ENCODE measurements at regions not wholly inside any gene's neighbourhood (a gene's known extent, or its start where the extent isn't known, plus 50 kb on each side); places are given as distances from the start of the nearest gene placed in this dataset.

DNA sequence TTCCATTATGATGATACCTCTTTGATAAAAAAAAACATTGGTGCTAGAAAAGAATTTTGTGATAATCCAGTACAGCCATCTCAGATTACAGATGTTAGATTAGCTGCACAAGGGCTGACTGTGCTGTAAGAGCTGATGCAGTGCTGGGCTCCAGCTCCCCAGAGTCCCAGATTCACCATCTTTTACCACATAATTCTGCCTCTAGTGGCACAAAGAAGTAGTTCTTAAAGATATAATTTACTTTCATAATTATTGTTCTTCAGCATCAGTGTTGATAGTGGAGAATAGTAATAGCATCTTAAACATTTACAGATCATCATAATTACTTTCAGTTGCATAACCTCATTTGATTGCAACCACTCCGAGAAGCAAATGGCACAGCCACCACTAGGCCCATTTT is 262.1 kb downstream of the BRINP2 start:
- ChIA-PET POLR2A (ENCODE audit: unreplicated experiment) (no interaction called here), CTCF (no interaction called here)
- Histone ChIP-seq H3K4me2 (no peak overlapping the region), H3K36me3 (ENCODE audit: low read depth) (no peaks in the 10 kb centered on the region), H3K9me3 (ENCODE audit: insufficient read depth, low read depth) (no peaks in the 10 kb centered on the region), H2AFZ (no peak overlapping the region), H3K27ac (no peak overlapping the region), H3K27me3 (ENCODE audit: insufficient read depth, low read depth) (no peaks in the 10 kb centered on the region), H3K9me2 (ENCODE audit: insufficient read depth) (no peaks in the 10 kb centered on the region), H3K79me2 (ENCODE audit: low read depth) (no peaks in the 10 kb centered on the region), H3F3A (ENCODE audit: insufficient read depth, low read depth) (no peaks in the 10 kb centered on the region), H3K4me1 (replicated peaks; ENCODE audit: insufficient read depth) (no peaks in the 10 kb centered on the region), H4K20me1 (ENCODE audit: insufficient read depth) (no peaks in the 10 kb centered on the region), H3K4me3 (no peak overlapping the region)
- TF ChIP-seq, protein P1, sequence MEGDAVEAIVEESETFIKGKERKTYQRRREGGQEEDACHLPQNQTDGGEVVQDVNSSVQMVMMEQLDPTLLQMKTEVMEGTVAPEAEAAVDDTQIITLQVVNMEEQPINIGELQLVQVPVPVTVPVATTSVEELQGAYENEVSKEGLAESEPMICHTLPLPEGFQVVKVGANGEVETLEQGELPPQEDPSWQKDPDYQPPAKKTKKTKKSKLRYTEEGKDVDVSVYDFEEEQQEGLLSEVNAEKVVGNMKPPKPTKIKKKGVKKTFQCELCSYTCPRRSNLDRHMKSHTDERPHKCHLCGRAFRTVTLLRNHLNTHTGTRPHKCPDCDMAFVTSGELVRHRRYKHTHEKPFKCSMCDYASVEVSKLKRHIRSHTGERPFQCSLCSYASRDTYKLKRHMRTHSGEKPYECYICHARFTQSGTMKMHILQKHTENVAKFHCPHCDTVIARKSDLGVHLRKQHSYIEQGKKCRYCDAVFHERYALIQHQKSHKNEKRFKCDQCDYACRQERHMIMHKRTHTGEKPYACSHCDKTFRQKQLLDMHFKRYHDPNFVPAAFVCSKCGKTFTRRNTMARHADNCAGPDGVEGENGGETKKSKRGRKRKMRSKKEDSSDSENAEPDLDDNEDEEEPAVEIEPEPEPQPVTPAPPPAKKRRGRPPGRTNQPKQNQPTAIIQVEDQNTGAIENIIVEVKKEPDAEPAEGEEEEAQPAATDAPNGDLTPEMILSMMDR (conservative IDR thresholded peaks at IDR 0.05) = peak; percentile 60
- no peak for TF ChIP-seq EZH2 (IDR thresholded peaks at IDR 0.05; ENCODE audit: low read depth)
- intact Hi-C loops (cut with micrococcal nuclease; ENCODE audit: unreplicated experiment) = no loop called here
- BruUV-seq (replicated peaks) = no TSS peak
- DNase-seq = no peak

DNA sequence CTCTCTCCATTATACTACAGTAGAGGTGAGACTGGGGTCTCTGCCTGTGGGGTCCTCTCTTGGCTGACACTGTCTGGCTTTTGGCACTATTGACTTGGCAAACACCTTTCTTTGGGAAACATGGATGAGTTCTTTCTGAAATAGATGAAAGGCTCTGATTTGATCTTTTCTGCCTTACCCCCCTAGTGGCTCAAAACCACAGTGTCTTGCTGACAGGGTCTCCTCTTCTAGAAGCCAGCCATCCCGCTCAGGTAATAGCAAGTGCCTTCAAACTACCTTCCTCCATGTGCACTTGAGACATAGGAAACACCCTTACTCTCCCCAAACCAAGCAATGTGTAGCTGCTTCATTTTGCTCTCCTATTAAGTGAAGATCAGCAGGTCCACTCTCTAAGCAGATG is 260.4 kb downstream of the BRINP2 start:
- intact Hi-C loops (cut with micrococcal nuclease; ENCODE audit: unreplicated experiment) = no loop called here
- Histone ChIP-seq H3K4me3 (no peak overlapping the region), H3K79me2 (ENCODE audit: low read depth) (no peaks in the 10 kb centered on the region), H4K20me1 (ENCODE audit: insufficient read depth) (no peaks in the 10 kb centered on the region), H3K27me3 (ENCODE audit: insufficient read depth, low read depth) (no peaks in the 10 kb centered on the region), H3K27ac (no peak overlapping the region), H3K9me3 (ENCODE audit: insufficient read depth, low read depth) (no peaks in the 10 kb centered on the region), H3K4me2 (no peak overlapping the region), H3K4me1 (replicated peaks; ENCODE audit: insufficient read depth) (no peaks in the 10 kb centered on the region), H2AFZ (no peak overlapping the region), H3K9me2 (ENCODE audit: insufficient read depth) (no peaks in the 10 kb centered on the region), H3K36me3 (ENCODE audit: low read depth) (no peaks in the 10 kb centered on the region), H3F3A (ENCODE audit: insufficient read depth, low read depth) (no peaks in the 10 kb centered on the region)
- ChIA-PET POLR2A (ENCODE audit: unreplicated experiment) (interaction anchor here (0.6 kb wide), 1 partner anchor 186 kb away, joined by 9 read pairs; no protein-coding TSS in a partner anchor), CTCF (no interaction called here)
- BruUV-seq (replicated peaks) = no TSS peak
- no peak for TF ChIP-seq EZH2 (IDR thresholded peaks at IDR 0.05; ENCODE audit: low read depth)
- TF ChIP-seq, protein P1 (conservative IDR thresholded peaks at IDR 0.05) = no peak
- no peak for DNase-seq

DNA sequence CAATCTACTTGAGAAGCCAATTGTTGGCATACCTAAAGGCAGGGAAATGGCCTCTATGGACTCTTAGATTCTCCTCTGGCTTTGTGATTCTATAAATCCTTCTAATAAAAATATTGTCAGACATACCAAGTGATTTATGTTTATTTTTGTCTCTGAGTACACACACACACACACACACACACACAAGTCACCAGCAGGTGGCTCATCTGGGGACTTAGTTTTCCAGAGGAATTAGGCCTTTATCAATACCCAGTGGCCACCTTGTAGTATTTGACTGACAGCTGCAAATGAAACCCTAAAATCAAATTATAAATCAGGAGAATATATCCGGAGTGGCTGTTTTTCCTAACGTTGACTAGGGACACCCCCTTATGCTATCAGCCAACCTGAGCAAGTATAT is 258.5 kb downstream of the BRINP2 start:
- no peak overlapping the region for H3K27ac ChIP-seq
- DNase-seq = no peak
- H4K20me1 ChIP-seq (ENCODE audit: insufficient read depth) = no peaks in the 10 kb centered on the region
- no peaks in the 10 kb centered on the region for H3K27me3 ChIP-seq (ENCODE audit: insufficient read depth, low read depth)
- no TSS peak for BruUV-seq (replicated peaks)
- TF ChIP-seq, protein P1 (conservative IDR thresholded peaks at IDR 0.05) = no peak
- TF ChIP-seq EZH2 (IDR thresholded peaks at IDR 0.05; ENCODE audit: low read depth) = no peak
- H3K4me3 ChIP-seq = no peak overlapping the region
- POLR2A ChIA-PET (ENCODE audit: unreplicated experiment) = no interaction called here
- no peaks in the 10 kb centered on the region for H3K79me2 ChIP-seq (ENCODE audit: low read depth)
- no peaks in the 10 kb centered on the region for H3K4me1 ChIP-seq (replicated peaks; ENCODE audit: insufficient read depth)
- CTCF ChIA-PET = no interaction called here
- H3F3A ChIP-seq (ENCODE audit: insufficient read depth, low read depth) = no peaks in the 10 kb centered on the region
- H3K4me2 ChIP-seq = no peak overlapping the region
- H3K36me3 ChIP-seq (ENCODE audit: low read depth) = no peaks in the 10 kb centered on the region
- no peaks in the 10 kb centered on the region for H3K9me3 ChIP-seq (ENCODE audit: insufficient read depth, low read depth)
- intact Hi-C loops (cut with micrococcal nuclease; ENCODE audit: unreplicated experiment) = no loop called here
- H3K9me2 ChIP-seq (ENCODE audit: insufficient read depth) = no peaks in the 10 kb centered on the region
- H2AFZ ChIP-seq = no peak overlapping the region

All from PC-9 (cell line).